ENCODE measurements at regions not wholly inside any gene's neighbourhood (a gene's known extent, or its start where the extent isn't known, plus 50 kb on each side); places are given as distances from the start of the nearest gene placed in this dataset.
"Not testable (repeated sequence)": the region's sequence is repeated elsewhere in the genome, so short reads cannot be mapped to it uniquely, and the experiment has no call there.

- no peaks in the 10 kb centered on the region for H3K27me3 ChIP-seq (replicated peaks; ENCODE audit: insufficient read depth)
- 92% methylated on average over 8 of the region's 8 CpGs for WGBS
Measured at GRCh38 chr2:12487253-12488004, 229.3 kb upstream of the TRIB2 start.

GRCh38 chr2:12488352-12489318, 228.1 kb upstream of the TRIB2 start:
- Histone ChIP-seq H3K36me3 (no peaks in the 10 kb centered on the region), H3K4me3 (no peak overlapping the region), H3K27ac (no peak overlapping the region), H3K4me1 (replicated peaks) (peaks cover 4% of the 10 kb centered on the region), H3K9me3 (no peaks in the 10 kb centered on the region), H3K27me3 (replicated peaks; ENCODE audit: insufficient read depth) (no peaks in the 10 kb centered on the region)
- intact Hi-C loops (cut with DNase I) = no loop called here
- DNase-seq (ENCODE audit: low spot score) = no peak
- WGBS = 79% methylated on average over 12 of the region's 12 CpGs
- TF ChIP-seq CTCF (IDR thresholded peaks at IDR 0.05) (no peak), POLR2A (IDR thresholded peaks at IDR 0.05) (no peak), POLR2AphosphoS5 (IDR thresholded peaks at IDR 0.05) (no peak)

More at GRCh38 chr2:12487253-12488004, 229.3 kb upstream of the TRIB2 start:
- TF ChIP-seq CTCF (IDR thresholded peaks at IDR 0.05) = no peak
- Histone ChIP-seq H3K4me1 (replicated peaks) (peaks cover 4% of the 10 kb centered on the region), H3K27ac (no peak overlapping the region), H3K36me3 (no peaks in the 10 kb centered on the region), H3K4me3 (no peak overlapping the region), H3K9me3 (no peaks in the 10 kb centered on the region)
- intact Hi-C loops (cut with DNase I) = no loop called here
- no peak for DNase-seq (ENCODE audit: low spot score)

GRCh38 chr2:12490641-12491040, 226.1 kb upstream of the TRIB2 start:
- no peak for DNase-seq (ENCODE audit: low spot score)
- intact Hi-C loops (cut with DNase I) = no loop called here

DNA sequence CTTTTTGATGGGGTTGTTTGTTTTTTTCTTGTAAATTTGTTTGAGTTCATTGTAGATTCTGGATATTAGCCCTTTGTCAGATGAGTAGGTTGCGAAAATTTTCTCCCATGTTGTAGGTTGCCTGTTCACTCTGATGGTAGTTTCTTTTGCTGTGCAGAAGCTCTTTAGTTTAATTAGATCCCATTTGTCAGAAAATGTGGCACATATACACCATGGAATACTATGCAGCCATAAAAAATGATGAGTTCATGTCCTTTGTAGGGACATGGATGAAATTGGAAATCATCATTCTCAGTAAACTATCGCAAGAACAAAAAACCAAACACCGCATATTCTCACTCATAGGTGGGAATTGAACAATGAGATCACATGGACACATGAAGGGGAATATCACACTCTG, 224.4 kb upstream of the TRIB2 start:
- intact Hi-C loops (cut with DNase I) = not testable (repeated sequence)
- WGBS = 100% methylated on average over 3 of the region's 3 CpGs

More at GRCh38 chr2:12490641-12491040, 226.1 kb upstream of the TRIB2 start:
- Histone ChIP-seq H3K4me3 (no peak overlapping the region), H3K27me3 (replicated peaks; ENCODE audit: insufficient read depth) (no peaks in the 10 kb centered on the region), H3K9me3 (no peaks in the 10 kb centered on the region), H3K36me3 (no peaks in the 10 kb centered on the region), H3K4me1 (replicated peaks) (peaks cover 4% of the 10 kb centered on the region), H3K27ac (no peak overlapping the region)
- TF ChIP-seq POLR2A (IDR thresholded peaks at IDR 0.05) (no peak), CTCF (IDR thresholded peaks at IDR 0.05) (no peak), POLR2AphosphoS5 (IDR thresholded peaks at IDR 0.05) (no peak)
- WGBS = 79% methylated on average over 4 of the region's 4 CpGs

DNA sequence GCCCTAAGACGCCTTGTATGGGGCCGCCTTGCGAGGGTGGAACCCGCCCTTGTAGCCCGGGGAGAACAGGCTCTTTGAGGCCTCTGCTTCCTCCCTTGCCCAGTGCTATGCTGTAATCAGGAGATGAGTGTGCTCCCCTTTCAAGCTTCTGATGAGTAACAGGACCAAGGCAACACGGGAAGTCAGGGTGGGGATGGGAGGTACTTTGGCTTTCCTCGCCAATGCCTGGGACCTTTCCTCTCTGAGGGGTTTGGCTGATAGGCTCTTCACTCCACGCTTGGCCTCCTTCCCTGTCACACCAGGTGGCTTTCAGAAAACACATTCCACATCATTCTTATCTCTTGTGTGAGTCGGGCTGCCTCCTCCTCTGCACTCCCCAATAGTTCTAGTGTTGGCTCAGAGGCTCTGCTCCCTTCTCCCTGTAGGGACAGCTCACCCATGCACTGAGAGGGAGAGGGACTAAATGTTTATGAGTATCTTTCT, 223.7 kb upstream of the TRIB2 start:
- H3K36me3 ChIP-seq = no peaks in the 10 kb centered on the region
- intact Hi-C loops (cut with DNase I) = no loop called here
- TF ChIP-seq POLR2A (IDR thresholded peaks at IDR 0.05) = no peak
- TF ChIP-seq POLR2AphosphoS5 (IDR thresholded peaks at IDR 0.05) = no peak
- no peak for TF ChIP-seq CTCF (IDR thresholded peaks at IDR 0.05)
- no peaks in the 10 kb centered on the region for H3K4me1 ChIP-seq (replicated peaks)
- no peak overlapping the region for H3K27ac ChIP-seq
- no peaks in the 10 kb centered on the region for H3K27me3 ChIP-seq (replicated peaks; ENCODE audit: insufficient read depth)
- no peak overlapping the region for H3K4me3 ChIP-seq
- WGBS = 74% methylated on average over 9 of the region's 9 CpGs
- no peak for DNase-seq (ENCODE audit: low spot score)
- H3K9me3 ChIP-seq = no peaks in the 10 kb centered on the region

More for the DNA sequence above, 224.4 kb upstream of the TRIB2 start:
- not testable (repeated sequence) for H3K36me3 ChIP-seq; DNase-seq (ENCODE audit: low spot score); H3K27me3 ChIP-seq (replicated peaks; ENCODE audit: insufficient read depth); H3K27ac ChIP-seq; H3K9me3 ChIP-seq; H3K4me3 ChIP-seq; H3K4me1 ChIP-seq (replicated peaks)
